ENCODE measurements at regions not wholly inside any gene's neighbourhood (a gene's known extent, or its start where the extent isn't known, plus 50 kb on each side); places are given as distances from the start of the nearest gene placed in this dataset.

- Mint-ChIP-seq H3K36me3 (ENCODE audit: low read depth, unreplicated experiment) (no peaks in the 10 kb centered on the region), H3K27me3 (ENCODE audit: unreplicated experiment) (no peaks in the 10 kb centered on the region), H3K9me3 (ENCODE audit: unreplicated experiment) (no peaks in the 10 kb centered on the region), H3K4me1 (ENCODE audit: unreplicated experiment) (peaks cover 3% of the 10 kb centered on the region), H3K27ac (ENCODE audit: unreplicated experiment) (no peak overlapping the region), H3K4me3 (ENCODE audit: unreplicated experiment) (no peak overlapping the region)
- no peak for DNase-seq (ENCODE audit: low spot score)
- TF ChIP-seq CTCF (IDR thresholded peaks at IDR 0.05; ENCODE audit: unreplicated experiment), result no peak
Observed at GRCh38 chr18:64399566-64399965, 250.7 kb upstream of the LINC00305 start.

- Mint-ChIP-seq H3K4me3 (ENCODE audit: unreplicated experiment) (no peak overlapping the region), H3K36me3 (ENCODE audit: low read depth, unreplicated experiment) (no peaks in the 10 kb centered on the region), H3K4me1 (ENCODE audit: unreplicated experiment) (peaks cover 3% of the 10 kb centered on the region), H3K27ac (ENCODE audit: unreplicated experiment) (no peak overlapping the region), H3K9me3 (ENCODE audit: unreplicated experiment) (no peaks in the 10 kb centered on the region), H3K27me3 (ENCODE audit: unreplicated experiment) (no peaks in the 10 kb centered on the region)
- no peak for TF ChIP-seq CTCF (IDR thresholded peaks at IDR 0.05; ENCODE audit: unreplicated experiment)
- no peak for DNase-seq (ENCODE audit: low spot score)
Observed at GRCh38 chr18:64398320-64398719, 249.4 kb upstream of the LINC00305 start.

- no peak overlapping the region for H3K27ac Mint-ChIP-seq (ENCODE audit: unreplicated experiment)
- no peak for TF ChIP-seq CTCF (IDR thresholded peaks at IDR 0.05; ENCODE audit: unreplicated experiment)
- H3K4me1 Mint-ChIP-seq (ENCODE audit: unreplicated experiment), result no peaks in the 10 kb centered on the region
- H3K36me3 Mint-ChIP-seq (ENCODE audit: low read depth, unreplicated experiment), result no peaks in the 10 kb centered on the region
- DNase-seq (ENCODE audit: low spot score), result no peak
- no peaks in the 10 kb centered on the region for H3K27me3 Mint-ChIP-seq (ENCODE audit: unreplicated experiment)
- H3K4me3 Mint-ChIP-seq (ENCODE audit: unreplicated experiment), result no peak overlapping the region
- H3K9me3 Mint-ChIP-seq (ENCODE audit: unreplicated experiment), result no peaks in the 10 kb centered on the region
Observed at GRCh38 chr18:64392202-64392601, 243.3 kb upstream of the LINC00305 start.

GRCh38 chr18:64384101-64384500 lies 235.2 kb upstream of the LINC00305 start:
- no peak for DNase-seq (ENCODE audit: low spot score)
- Mint-ChIP-seq H3K4me3 (ENCODE audit: unreplicated experiment) (no peak overlapping the region), H3K4me1 (ENCODE audit: unreplicated experiment) (no peaks in the 10 kb centered on the region), H3K27ac (ENCODE audit: unreplicated experiment) (no peak overlapping the region), H3K36me3 (ENCODE audit: low read depth, unreplicated experiment) (no peaks in the 10 kb centered on the region), H3K27me3 (ENCODE audit: unreplicated experiment) (no peaks in the 10 kb centered on the region), H3K9me3 (ENCODE audit: unreplicated experiment) (no peaks in the 10 kb centered on the region)
- no peak for TF ChIP-seq CTCF (IDR thresholded peaks at IDR 0.05; ENCODE audit: unreplicated experiment)

- H3K27me3 Mint-ChIP-seq (ENCODE audit: unreplicated experiment), result no peaks in the 10 kb centered on the region
- H3K4me3 Mint-ChIP-seq (ENCODE audit: unreplicated experiment), result no peak overlapping the region
- H3K27ac Mint-ChIP-seq (ENCODE audit: unreplicated experiment), result no peak overlapping the region
- no peaks in the 10 kb centered on the region for H3K36me3 Mint-ChIP-seq (ENCODE audit: low read depth, unreplicated experiment)
- no peaks in the 10 kb centered on the region for H3K4me1 Mint-ChIP-seq (ENCODE audit: unreplicated experiment)
- no peak for TF ChIP-seq CTCF (IDR thresholded peaks at IDR 0.05; ENCODE audit: unreplicated experiment)
- no peaks in the 10 kb centered on the region for H3K9me3 Mint-ChIP-seq (ENCODE audit: unreplicated experiment)
- no peak for DNase-seq (ENCODE audit: low spot score)
Observed at GRCh38 chr18:64380117-64380516, 231.2 kb upstream of the LINC00305 start.

Data from endothelial cell (in vitro differentiated cells).